Brain microvascular endothelial cell (primary cell): ENCODE measurements at regions not wholly inside any gene's neighbourhood (a gene's known extent, or its start where the extent isn't known, plus 50 kb on each side); places are given as distances from the start of the nearest gene placed in this dataset.

ENCODE experiments used
- DNase-seq: peaks from one replicate; pipeline ENCODE4 v3.0.0-alpha.2; 2020
- H3K27ac ChIP-seq: fragments of 250-450 bp; sonication (Bioruptor Pico); 2 replicates; pipeline ENCODE4 v1.5.1; 2020; ENCODE audit warnings: mild to moderate bottlenecking, moderate library complexity
- H3K27me3 ChIP-seq: fragments of 250-450 bp; sonication (Bioruptor Pico); replicated peaks from 2 replicates; pipeline ENCODE4 v1.5.1; 2020; ENCODE audit warnings: mild to moderate bottlenecking
- H3K36me3 ChIP-seq: fragments of 250-450 bp; sonication (Bioruptor Pico); replicated peaks from 2 replicates; pipeline ENCODE4 v1.5.1; 2020; ENCODE audit warnings: mild to moderate bottlenecking
- H3K4me3 ChIP-seq: 2 replicates; pipeline ENCODE4 v1.5.1; 2011; ENCODE audit warnings: low read depth, mild to moderate bottlenecking, control low read depth, low read length, moderate library complexity
- in situ Hi-C: cut with HindIII; loops from 2 replicates; pipeline ENCODE4 v1.10.0; 2017; ENCODE audit warnings: low sequenced_read_pairs, low pct_ligation_motif_present
- TF ChIP-seq, protein P1 (sequence below): IDR thresholded peaks from 2 replicates; pipeline ENCODE4 v1.5.1; 2011; ENCODE audit warnings: low read depth, mild to moderate bottlenecking, moderate library complexity, low read length, control low read depth, inconsistent platforms; ENCODE audit errors: missing control alignments

DNA sequence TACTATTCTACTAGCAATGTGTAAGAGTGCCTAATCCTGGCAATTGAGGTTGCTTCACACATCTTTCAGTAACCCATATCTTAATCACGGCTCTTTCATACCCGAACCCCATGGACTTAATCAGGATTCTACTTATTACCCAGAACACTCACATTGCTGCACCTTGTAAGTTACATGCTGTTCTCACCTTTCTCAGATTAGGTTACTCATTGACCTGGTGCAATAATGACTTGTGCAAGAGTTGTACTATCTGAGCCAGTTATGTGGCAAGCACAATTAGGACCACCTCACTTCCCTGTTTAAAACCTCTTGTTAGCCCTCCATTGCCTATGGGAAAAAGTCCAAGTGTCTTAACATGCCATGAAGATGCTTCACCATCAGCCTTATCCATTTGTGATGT, 306.7 kb upstream of the E2F7 start:
- in situ Hi-C loops = no loop called here
- TF ChIP-seq, protein P1, sequence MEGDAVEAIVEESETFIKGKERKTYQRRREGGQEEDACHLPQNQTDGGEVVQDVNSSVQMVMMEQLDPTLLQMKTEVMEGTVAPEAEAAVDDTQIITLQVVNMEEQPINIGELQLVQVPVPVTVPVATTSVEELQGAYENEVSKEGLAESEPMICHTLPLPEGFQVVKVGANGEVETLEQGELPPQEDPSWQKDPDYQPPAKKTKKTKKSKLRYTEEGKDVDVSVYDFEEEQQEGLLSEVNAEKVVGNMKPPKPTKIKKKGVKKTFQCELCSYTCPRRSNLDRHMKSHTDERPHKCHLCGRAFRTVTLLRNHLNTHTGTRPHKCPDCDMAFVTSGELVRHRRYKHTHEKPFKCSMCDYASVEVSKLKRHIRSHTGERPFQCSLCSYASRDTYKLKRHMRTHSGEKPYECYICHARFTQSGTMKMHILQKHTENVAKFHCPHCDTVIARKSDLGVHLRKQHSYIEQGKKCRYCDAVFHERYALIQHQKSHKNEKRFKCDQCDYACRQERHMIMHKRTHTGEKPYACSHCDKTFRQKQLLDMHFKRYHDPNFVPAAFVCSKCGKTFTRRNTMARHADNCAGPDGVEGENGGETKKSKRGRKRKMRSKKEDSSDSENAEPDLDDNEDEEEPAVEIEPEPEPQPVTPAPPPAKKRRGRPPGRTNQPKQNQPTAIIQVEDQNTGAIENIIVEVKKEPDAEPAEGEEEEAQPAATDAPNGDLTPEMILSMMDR = no peak
- no peaks in the 10 kb centered on the region for H3K36me3 ChIP-seq
- no peak for DNase-seq
- no peaks in the 10 kb centered on the region for H3K27me3 ChIP-seq
- H3K4me3 ChIP-seq = no peak overlapping the region
- H3K27ac ChIP-seq = no peak overlapping the region

DNA sequence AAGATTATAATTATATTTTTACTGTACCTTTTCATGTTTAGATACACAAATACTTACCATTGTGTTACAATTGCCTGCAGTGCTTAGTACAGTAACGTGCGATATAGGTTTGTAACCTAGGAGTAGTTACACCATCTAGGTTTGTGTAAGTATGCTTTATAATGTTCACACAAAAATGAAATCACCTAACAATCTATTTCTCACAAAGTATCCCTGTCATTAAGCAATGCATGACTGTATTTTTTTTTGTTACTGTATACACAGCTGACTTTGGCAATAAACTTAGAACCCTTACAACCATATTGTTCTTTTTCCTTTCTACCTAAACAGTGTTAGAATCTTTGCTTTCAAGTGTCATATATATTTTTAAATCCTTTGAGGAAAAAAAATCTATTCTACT, 303.0 kb upstream of the E2F7 start:
- no peak for DNase-seq
- no peaks in the 10 kb centered on the region for H3K27me3 ChIP-seq
- H3K36me3 ChIP-seq = no peaks in the 10 kb centered on the region
- in situ Hi-C loops = no loop called here
- H3K4me3 ChIP-seq = no peak overlapping the region
- TF ChIP-seq, protein P1 = no peak
- no peak overlapping the region for H3K27ac ChIP-seq

DNA sequence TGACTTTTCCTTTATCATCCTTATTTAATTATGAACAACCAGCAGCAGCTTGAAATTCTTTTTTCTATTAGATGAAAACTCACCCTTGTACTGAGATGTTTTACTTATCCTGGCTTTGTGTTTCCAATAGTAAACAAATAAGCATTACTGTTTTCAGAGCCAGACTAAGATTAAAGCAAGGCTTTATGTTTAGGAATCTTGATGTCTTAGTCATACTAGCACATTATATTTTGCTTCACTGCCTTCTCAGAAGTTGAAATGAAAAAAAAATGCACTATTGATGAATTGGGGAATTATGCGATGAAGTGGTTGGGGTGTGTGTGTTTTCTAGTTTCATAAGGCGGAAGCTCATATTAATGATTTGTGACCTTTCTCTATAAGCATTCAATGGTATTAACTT, 301.2 kb upstream of the E2F7 start:
- Histone ChIP-seq H3K27ac (no peak overlapping the region), H3K4me3 (no peak overlapping the region), H3K36me3 (no peaks in the 10 kb centered on the region), H3K27me3 (no peaks in the 10 kb centered on the region)
- TF ChIP-seq, protein P1 = no peak
- DNase-seq = no peak
- in situ Hi-C loops = no loop called here

DNA sequence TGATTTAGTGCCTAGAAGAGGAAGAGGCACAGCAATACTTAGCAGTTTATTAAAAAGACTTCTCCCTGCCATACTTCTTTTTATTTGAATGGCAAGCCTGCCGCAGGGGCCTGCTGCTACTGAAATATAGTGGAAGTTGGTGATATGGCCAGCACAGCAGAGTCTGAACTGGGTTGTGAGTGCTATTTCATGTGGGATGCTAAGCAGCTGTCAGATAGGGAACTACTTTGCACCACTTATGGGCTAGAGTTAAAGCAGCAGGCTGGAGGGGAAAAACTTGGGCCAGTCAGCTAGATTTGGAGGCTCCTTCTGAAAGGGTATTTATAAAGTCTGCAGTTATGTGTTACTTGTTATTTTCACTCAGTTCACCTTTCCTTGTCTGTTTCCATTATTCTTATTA, 299.0 kb upstream of the E2F7 start:
- Histone ChIP-seq H3K4me3 (no peak overlapping the region), H3K27ac (no peak overlapping the region), H3K36me3 (no peaks in the 10 kb centered on the region), H3K27me3 (no peaks in the 10 kb centered on the region)
- no peak for DNase-seq
- in situ Hi-C loops = no loop called here
- TF ChIP-seq, protein P1 = no peak

DNA sequence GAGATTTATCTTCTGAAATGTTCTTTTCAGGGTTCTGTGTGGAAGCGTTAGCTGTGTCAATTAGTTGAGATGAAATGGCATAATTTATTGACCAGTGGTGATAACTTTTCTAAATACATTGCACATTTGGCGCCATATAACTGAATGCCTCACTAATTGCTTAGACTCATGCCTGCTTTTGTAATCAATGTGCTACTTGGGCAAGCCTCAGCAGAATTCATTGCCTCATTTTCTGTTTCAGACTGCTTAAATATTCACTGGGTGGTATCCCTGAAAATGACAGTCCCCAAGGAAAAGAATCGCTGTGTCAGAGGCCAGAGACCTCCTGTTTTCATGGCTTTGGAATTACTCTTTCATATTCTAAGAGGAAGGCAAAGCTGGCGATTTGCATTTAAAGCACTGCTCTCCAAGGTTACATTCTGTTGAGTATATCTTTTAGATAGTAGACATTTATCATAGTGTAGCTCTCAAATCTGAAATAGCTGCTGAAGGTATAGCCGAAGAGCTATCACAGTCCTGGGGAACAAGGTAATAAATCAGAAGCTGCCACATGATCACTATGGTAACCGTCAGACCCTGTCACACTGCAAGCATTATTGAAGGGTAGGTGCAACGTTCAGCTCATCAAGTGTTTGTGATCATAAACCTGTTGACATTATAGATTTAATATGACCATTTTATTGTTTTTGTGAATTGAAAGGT, 297.3 kb upstream of the E2F7 start:
- TF ChIP-seq, protein P1 = no peak
- Histone ChIP-seq H3K27me3 (no peaks in the 10 kb centered on the region), H3K4me3 (no peak overlapping the region), H3K27ac (no peak overlapping the region), H3K36me3 (no peaks in the 10 kb centered on the region)
- DNase-seq = no peak
- in situ Hi-C loops = no loop called here

DNA sequence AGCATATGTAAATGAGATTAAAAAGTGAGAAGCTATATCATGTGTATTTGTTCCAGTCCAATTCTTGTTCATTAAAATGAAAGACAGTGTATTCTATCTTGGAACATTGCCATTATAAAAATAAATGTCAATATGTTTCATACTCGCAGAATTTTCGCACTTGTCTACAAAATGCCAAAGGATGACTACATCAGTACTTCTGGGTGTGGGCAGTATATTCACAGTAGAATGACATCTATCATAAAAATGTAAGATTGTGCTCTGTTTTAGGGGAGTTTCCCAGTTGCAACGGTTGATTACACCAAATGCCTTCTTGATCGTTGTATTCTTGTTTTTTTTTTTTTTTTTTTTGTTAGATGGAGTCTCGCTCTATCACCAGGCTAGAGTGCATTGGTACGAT, 292.3 kb upstream of the E2F7 start:
- in situ Hi-C loops = no loop called here
- H3K27ac ChIP-seq = no peak overlapping the region
- DNase-seq = peak; percentile 30
- no peaks in the 10 kb centered on the region for H3K27me3 ChIP-seq
- H3K36me3 ChIP-seq = no peaks in the 10 kb centered on the region
- H3K4me3 ChIP-seq = no peak overlapping the region
- TF ChIP-seq, protein P1 = no peak
